Type B pancreatic cell (in vitro differentiated cells): ENCODE measurements at regions not wholly inside any gene's neighbourhood (a gene's known extent, or its start where the extent isn't known, plus 50 kb on each side); places are given as distances from the start of the nearest gene placed in this dataset.
A peak's percentile ranks its signal among the peaks of the same experiment; 100 is the strongest.

Source experiments
- DNase-seq: peaks from one replicate; pipeline ENCODE4 v3.0.0; 2021; ENCODE audit warnings: mixed read lengths; ENCODE audit not compliant: unreplicated experiment; ENCODE audit errors: extremely low spot score
- H3K27ac Mint-ChIP-seq: 2 replicates; pipeline ENCODE4 v1.8.0; 2021; ENCODE audit warnings: mild to moderate bottlenecking, mixed read lengths
- H3K27me3 Mint-ChIP-seq: 2 replicates; pipeline ENCODE4 v1.8.0; 2021; ENCODE audit warnings: mixed read lengths
- H3K36me3 Mint-ChIP-seq: 2 replicates; pipeline ENCODE4 v1.8.0; 2021; ENCODE audit warnings: mixed read lengths
- H3K4me1 Mint-ChIP-seq: one replicate; pipeline ENCODE4 v1.8.0; 2021; ENCODE audit warnings: mixed read lengths; ENCODE audit not compliant: unreplicated experiment
- H3K4me3 Mint-ChIP-seq: 2 replicates; pipeline ENCODE4 v1.8.0; 2021; ENCODE audit warnings: mild to moderate bottlenecking, mixed read lengths
- H3K9me3 Mint-ChIP-seq: 2 replicates; pipeline ENCODE4 v1.8.0; 2021; ENCODE audit warnings: mixed read lengths
- TF ChIP-seq, protein P1 (sequence below): fragments of 200-600 bp; sonication (generic); conservative IDR thresholded peaks from 2 replicates; pipeline ENCODE4 v1.5.0; 2021; ENCODE audit warnings: antibody characterized with exemption, mild to moderate bottlenecking

DNA sequence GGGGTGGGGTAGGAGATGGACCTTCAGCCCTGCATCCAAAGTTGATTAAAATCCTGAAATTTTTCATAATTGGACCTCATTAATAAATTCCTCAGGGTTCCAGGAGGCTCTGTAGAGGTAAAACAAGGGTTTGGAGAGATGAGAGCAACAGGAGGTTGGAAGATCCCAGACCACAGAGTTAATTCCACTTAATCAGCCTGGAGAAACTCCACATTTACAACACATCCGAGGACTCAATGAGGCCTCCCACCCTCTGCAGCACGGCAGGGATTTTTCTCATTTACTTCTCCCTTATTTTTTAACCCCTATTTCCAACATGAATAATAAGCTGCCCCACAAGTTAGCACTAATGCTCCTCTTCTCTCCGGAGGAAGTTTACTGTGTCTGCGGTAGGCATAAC, 165.0 kb upstream of the MAP3K1 start:
- no peak overlapping the region for H3K27ac Mint-ChIP-seq
- no peaks in the 10 kb centered on the region for H3K27me3 Mint-ChIP-seq
- peaks cover 4% of the 10 kb centered on the region for H3K9me3 Mint-ChIP-seq

DNA sequence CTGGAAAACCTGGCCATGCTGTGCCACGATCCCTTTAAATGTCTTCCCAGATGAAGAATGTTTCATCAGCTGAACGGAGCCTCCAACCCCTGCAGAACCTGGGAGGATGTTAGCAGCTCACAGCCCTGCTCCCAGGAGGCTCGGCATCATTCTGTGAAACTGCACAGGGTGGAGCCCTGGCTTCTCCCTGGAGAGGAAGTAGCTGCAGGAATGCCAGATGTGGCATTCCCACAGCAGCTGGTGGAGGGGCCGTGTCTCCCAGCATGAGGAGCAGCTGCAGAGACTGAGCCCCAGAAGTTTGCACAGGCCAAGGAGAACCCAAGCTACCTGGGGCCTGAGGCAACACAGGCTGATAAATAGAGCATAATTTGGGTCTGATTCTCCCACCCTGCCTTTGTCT, 165.8 kb upstream of the MAP3K1 start:
- TF ChIP-seq, protein P1, sequence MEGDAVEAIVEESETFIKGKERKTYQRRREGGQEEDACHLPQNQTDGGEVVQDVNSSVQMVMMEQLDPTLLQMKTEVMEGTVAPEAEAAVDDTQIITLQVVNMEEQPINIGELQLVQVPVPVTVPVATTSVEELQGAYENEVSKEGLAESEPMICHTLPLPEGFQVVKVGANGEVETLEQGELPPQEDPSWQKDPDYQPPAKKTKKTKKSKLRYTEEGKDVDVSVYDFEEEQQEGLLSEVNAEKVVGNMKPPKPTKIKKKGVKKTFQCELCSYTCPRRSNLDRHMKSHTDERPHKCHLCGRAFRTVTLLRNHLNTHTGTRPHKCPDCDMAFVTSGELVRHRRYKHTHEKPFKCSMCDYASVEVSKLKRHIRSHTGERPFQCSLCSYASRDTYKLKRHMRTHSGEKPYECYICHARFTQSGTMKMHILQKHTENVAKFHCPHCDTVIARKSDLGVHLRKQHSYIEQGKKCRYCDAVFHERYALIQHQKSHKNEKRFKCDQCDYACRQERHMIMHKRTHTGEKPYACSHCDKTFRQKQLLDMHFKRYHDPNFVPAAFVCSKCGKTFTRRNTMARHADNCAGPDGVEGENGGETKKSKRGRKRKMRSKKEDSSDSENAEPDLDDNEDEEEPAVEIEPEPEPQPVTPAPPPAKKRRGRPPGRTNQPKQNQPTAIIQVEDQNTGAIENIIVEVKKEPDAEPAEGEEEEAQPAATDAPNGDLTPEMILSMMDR: no peak
- Mint-ChIP-seq H3K27ac (no peak overlapping the region), H3K9me3 (peaks cover 4% of the 10 kb centered on the region), H3K27me3 (no peaks in the 10 kb centered on the region), H3K4me1 (peaks cover 26% of the 10 kb centered on the region), H3K4me3 (peak overlapping the region; percentile 47), H3K36me3 (no peaks in the 10 kb centered on the region)
- no peak for DNase-seq

More for the DNA sequence above, 165.0 kb upstream of the MAP3K1 start:
- H3K4me1 Mint-ChIP-seq: peaks cover 26% of the 10 kb centered on the region
- H3K4me3 Mint-ChIP-seq: no peak overlapping the region
- DNase-seq: no peak
- no peaks in the 10 kb centered on the region for H3K36me3 Mint-ChIP-seq
- TF ChIP-seq, protein P1: no peak

DNA sequence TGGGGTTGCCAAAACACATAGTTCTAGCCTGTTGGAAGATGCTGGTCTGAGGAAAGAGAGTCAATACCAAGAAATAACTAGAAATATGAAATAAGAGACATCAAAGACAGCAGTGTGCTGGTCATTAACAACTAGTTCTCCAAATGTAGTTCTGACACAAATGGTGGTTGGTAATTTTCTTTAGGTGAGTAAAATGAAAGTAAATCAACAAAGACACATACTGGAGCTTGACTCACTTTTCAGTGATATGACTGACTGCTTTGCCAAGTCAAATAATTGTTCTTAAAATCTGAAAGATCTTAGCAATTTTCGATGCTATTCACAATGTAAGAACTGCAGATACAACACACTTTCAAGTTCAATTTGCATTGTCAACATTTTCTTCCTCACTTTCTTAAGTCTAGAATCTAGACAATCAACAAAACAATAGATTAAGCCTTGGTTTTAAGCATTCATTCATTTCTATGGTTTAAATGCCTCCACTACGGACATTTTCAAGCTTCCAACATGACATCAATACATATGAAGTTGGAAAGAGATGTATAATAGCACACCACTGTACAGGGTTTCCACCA, 166.8 kb upstream of the MAP3K1 start:
- no peak overlapping the region for H3K27ac Mint-ChIP-seq
- peaks cover 4% of the 10 kb centered on the region for H3K9me3 Mint-ChIP-seq
- TF ChIP-seq, protein P1: no peak
- DNase-seq: no peak
- H3K36me3 Mint-ChIP-seq: no peaks in the 10 kb centered on the region
- no peaks in the 10 kb centered on the region for H3K27me3 Mint-ChIP-seq
- peaks cover 26% of the 10 kb centered on the region for H3K4me1 Mint-ChIP-seq
- no peak overlapping the region for H3K4me3 Mint-ChIP-seq

DNA sequence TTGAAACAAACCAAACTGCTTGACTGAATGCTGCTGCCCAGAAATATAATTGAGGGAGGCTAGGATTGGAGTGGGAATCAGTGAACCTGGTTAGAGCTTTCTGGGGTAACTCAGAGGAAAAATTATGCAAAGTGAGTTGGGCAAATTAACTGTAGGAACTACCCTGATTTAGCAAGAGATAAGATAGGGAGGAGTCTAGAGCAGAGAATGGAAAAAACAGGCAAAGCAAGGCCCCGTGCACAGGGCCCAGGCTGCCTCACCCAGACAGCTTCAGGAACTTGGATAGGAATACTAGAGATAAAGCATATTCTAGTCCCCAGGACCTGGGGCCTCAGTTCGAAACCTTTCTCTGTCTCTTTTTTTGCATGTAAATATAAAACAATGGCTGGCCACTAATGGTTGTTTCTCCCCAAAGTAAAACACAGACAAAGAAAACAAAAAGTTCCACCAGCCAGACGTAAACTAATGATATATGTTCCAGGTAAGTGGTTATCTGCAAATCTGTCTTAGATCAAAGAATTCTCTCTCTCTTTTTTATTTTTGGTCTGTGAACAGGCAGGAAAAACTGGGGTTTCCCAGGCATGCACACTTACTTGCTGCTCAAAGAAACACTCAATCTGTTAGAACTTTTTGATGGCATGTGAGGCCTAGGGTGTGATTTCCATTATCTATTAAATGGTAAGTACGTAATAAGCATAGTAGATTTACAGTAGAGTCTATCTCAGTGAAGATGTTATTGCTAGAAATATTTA, 168.1 kb upstream of the MAP3K1 start:
- no peak overlapping the region for H3K27ac Mint-ChIP-seq
- TF ChIP-seq, protein P1: no peak
- H3K36me3 Mint-ChIP-seq: no peaks in the 10 kb centered on the region
- peaks cover 4% of the 10 kb centered on the region for H3K9me3 Mint-ChIP-seq
- DNase-seq: no peak
- peaks cover 26% of the 10 kb centered on the region for H3K4me1 Mint-ChIP-seq
- peak overlapping the region; percentile 4 for H3K4me3 Mint-ChIP-seq
- no peaks in the 10 kb centered on the region for H3K27me3 Mint-ChIP-seq

DNA sequence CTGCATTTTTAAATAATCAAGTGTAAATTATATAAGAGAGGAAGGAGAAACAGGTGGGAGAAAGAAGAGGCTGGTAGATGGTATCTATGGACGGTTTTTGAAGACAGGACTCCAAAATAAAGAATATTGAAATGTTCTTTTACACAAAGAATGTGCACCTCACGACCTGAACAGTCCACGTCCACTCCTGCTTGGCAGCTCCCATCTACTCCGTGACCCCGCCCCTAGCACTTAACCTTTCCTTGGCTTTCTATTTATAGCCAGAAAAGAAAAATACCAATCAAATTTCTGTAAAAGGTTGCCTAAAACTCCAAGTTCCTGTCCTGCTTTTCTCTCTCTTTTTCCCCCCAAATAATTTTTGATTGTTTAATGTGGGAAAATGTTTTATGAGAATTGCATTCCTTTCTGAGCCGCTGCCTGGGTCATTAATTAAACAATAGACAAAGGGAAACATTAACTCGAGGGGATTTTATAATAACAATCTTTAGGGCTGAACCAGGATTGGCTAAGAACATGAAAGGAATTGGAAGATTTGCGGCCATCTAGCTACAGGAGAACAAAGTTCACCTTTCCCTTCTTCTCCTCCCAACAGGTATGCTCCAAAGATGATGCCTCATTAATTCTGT, 173.6 kb upstream of the MAP3K1 start:
- H3K27ac Mint-ChIP-seq: no peak overlapping the region
- peaks cover 52% of the 10 kb centered on the region for H3K4me1 Mint-ChIP-seq
- DNase-seq: no peak
- H3K4me3 Mint-ChIP-seq: no peak overlapping the region
- no peaks in the 10 kb centered on the region for H3K9me3 Mint-ChIP-seq
- H3K27me3 Mint-ChIP-seq: no peaks in the 10 kb centered on the region
- TF ChIP-seq, protein P1: no peak
- no peaks in the 10 kb centered on the region for H3K36me3 Mint-ChIP-seq
